ENCODE measurements at regions not wholly inside any gene's neighbourhood (a gene's known extent, or its start where the extent isn't known, plus 50 kb on each side); places are given as distances from the start of the nearest gene placed in this dataset.

- no peak overlapping the region for H3K27ac ChIP-seq (ENCODE audit: low read depth, low read length)
- H3K79me2 ChIP-seq (ENCODE audit: control insufficient read depth in 1 of 2, insufficient read depth in 2 of 2, low read length in 2 of 2): no peaks in the 10 kb centered on the region
- H2BK12ac ChIP-seq (ENCODE audit: low read depth, low read length): no peak overlapping the region
- no peak overlapping the region for H2BK20ac ChIP-seq (ENCODE audit: low read length)
- no peak overlapping the region for H2BK120ac ChIP-seq (replicated peaks; ENCODE audit: low read depth, low read length)
- no peaks in the 10 kb centered on the region for H3K27me3 ChIP-seq (replicated peaks in 1 of 4; ENCODE audit: control insufficient read depth in 3 of 4, extremely low read depth in 1 of 4, insufficient read depth in 3 of 4, low read length in 3 of 4)
- no peak overlapping the region for H2BK15ac ChIP-seq (ENCODE audit: low read length)
- no peak overlapping the region for H3K4me3 ChIP-seq (ENCODE audit: extremely low read depth in 1 of 4, insufficient read depth in 2 of 4, low read depth in 3 of 4, low read length in 4 of 4)
- H3K23ac ChIP-seq (ENCODE audit: insufficient read length): no peak overlapping the region
- ChIA-PET CTCF (ENCODE audit: partially characterized antibody) (no interaction called here), POLR2A (ENCODE audit: partially characterized antibody) (no interaction called here)
- no peaks in the 10 kb centered on the region for H3K4me1 ChIP-seq (replicated peaks in 1 of 4; ENCODE audit: control insufficient read depth in 3 of 4, insufficient read depth in 4 of 4, low read length in 3 of 4)
- H3K36me3 ChIP-seq (ENCODE audit: control insufficient read depth in 2 of 4, insufficient read depth in 4 of 4, low read length in 3 of 4): no peaks in the 10 kb centered on the region
- no peak overlapping the region for H3K4ac ChIP-seq (replicated peaks; ENCODE audit: insufficient read length, low read depth, low read length)
- H3K23me2 ChIP-seq (ENCODE audit: low read depth, low read length): no peaks in the 10 kb centered on the region
- no peak overlapping the region for H3K18ac ChIP-seq (ENCODE audit: extremely low read depth, low read length)
- H3K4me2 ChIP-seq (ENCODE audit: insufficient read depth in 1 of 2, low read depth in 2 of 2, low read length in 2 of 2): no peak overlapping the region
- H4K8ac ChIP-seq (ENCODE audit: extremely low read depth, insufficient read depth, low read length): no peak overlapping the region
- WGBS, 2 experiments (ENCODE audit: extremely low coverage in 1 of 2, insufficient coverage in 1 of 2, insufficient read length in 1 of 2, insufficient replicate concordance in 2 of 2, low coverage in 1 of 2, low lambda C conversion rate in 2 of 2, missing lambda C conversion rate in 1 of 2): 75% methylated on average over 8 of the region's 8 CpGs; no CpG with 5 or more reads in 1 of the 2 experiments
- H3K79me1 ChIP-seq (ENCODE audit: low read depth, low read length): no peaks in the 10 kb centered on the region
- H3K14ac ChIP-seq (ENCODE audit: insufficient read length): no peak overlapping the region
- no peak for DNase-seq (ENCODE audit: low read depth in 1 of 2, low spot score in 2 of 2)
- H3K9me3 ChIP-seq (ENCODE audit: insufficient read depth in 2 of 2, low read depth in 1 of 2, low read length in 1 of 2): no peaks in the 10 kb centered on the region
- H4K5ac ChIP-seq (ENCODE audit: insufficient read length, low read depth, low read length): no peak overlapping the region
- no peak overlapping the region for H2AFZ ChIP-seq (ENCODE audit: low read length)
- H3K9ac ChIP-seq (replicated peaks in 1 of 4; ENCODE audit: extremely low read depth in 1 of 4, low read depth in 3 of 4, low read length in 3 of 4): no peak overlapping the region; a peak in 2 of 7 replicates
- TF ChIP-seq CHD1 (IDR thresholded peaks at IDR 0.05; ENCODE audit: low read depth, low read length) (no peak), TBP (IDR thresholded peaks at IDR 0.05; ENCODE audit: low read depth, low read length) (no peak), POLR2A (IDR thresholded peaks at IDR 0.05; ENCODE audit: control extremely low read depth in 1 of 2, low read depth in 2 of 2, low read length in 2 of 2) (no peak), POLR2AphosphoS5 (IDR thresholded peaks at IDR 0.05; ENCODE audit: low read depth, low read length) (no peak), SAP30 (IDR thresholded peaks at IDR 0.05; ENCODE audit: insufficient read depth, insufficient replicate concordance, low read length) (no peak), NRF1 (IDR thresholded peaks at IDR 0.05; ENCODE audit: low read depth, low read length) (no peak), SP2 (IDR thresholded peaks at IDR 0.05; ENCODE audit: low read length) (no peak), USF2 (IDR thresholded peaks at IDR 0.05; ENCODE audit: low read length) (no peak), GABPA (IDR thresholded peaks at IDR 0.05; ENCODE audit: borderline replicate concordance, insufficient read depth, low read length) (no peak), FOSL1 (IDR thresholded peaks at IDR 0.05; ENCODE audit: insufficient read depth, low read depth, low read length) (no peak), KDM5A (IDR thresholded peaks at IDR 0.05; ENCODE audit: low read length) (no peak), SP1 (IDR thresholded peaks at IDR 0.05; ENCODE audit: low read depth, low read length) (no peak), TAF7 (optimal IDR thresholded peaks at IDR 0.05; ENCODE audit: borderline replicate concordance, low read depth, low read length) (no peak), NANOG (IDR thresholded peaks at IDR 0.05; ENCODE audit: insufficient read depth, low read depth, low read length, poor library complexity, severe bottlenecking) (no peak)
- TF ChIP-seq, protein P1, sequence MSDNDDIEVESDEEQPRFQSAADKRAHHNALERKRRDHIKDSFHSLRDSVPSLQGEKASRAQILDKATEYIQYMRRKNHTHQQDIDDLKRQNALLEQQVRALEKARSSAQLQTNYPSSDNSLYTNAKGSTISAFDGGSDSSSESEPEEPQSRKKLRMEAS (IDR thresholded peaks at IDR 0.05): no peak
- FAIRE-seq: no peak
- no peak overlapping the region for H3K56ac ChIP-seq (replicated peaks; ENCODE audit: insufficient read length, low read depth, low read length)
- no peaks in the 10 kb centered on the region for H4K20me1 ChIP-seq (replicated peaks in 1 of 2; ENCODE audit: control insufficient read depth in 1 of 2, insufficient read depth in 2 of 2, low read length in 2 of 2)
- no peak overlapping the region for H2AK5ac ChIP-seq (ENCODE audit: low read depth, low read length)
- no peak overlapping the region for H2BK5ac ChIP-seq (ENCODE audit: low read depth, low read length)
- H4K91ac ChIP-seq (replicated peaks; ENCODE audit: insufficient read length, low read length): no peak overlapping the region
Observed at GRCh38 chr2:65880436-65880835, 448.0 kb upstream of the SPRED2 start.
